H1 (cell line): ENCODE measurements at regions not wholly inside any gene's neighbourhood (a gene's known extent, or its start where the extent isn't known, plus 50 kb on each side); places are given as distances from the start of the nearest gene placed in this dataset.

ENCODE experiments used
- CTCF ChIA-PET: fragments of 300-600 bp; sonication (Branson Sonifier 250); formaldehyde crosslinking; loops from one replicate; lab custom pipeline; 2021; ENCODE audit not compliant: partially characterized antibody; lab: Charles Lee
- POLR2A ChIA-PET: fragments of 300-600 bp; sonication (Branson Sonifier 250); formaldehyde crosslinking; loops from one replicate; lab custom pipeline; 2021; ENCODE audit warnings: inconsistent platforms; ENCODE audit not compliant: partially characterized antibody; lab: Charles Lee
- DNase-seq, 2 experiments: peaks; one replicate each; pipeline versions ENCODE4 v3.0.0 to v3.0.0-alpha.2; 2010 to 2022; ENCODE audit warnings: low spot score in 2 of 2, low read depth in 1 of 2, mixed read lengths in 1 of 2
- FAIRE-seq: peaks from 2 replicates; lab custom pipeline; 2011; peaks lifted over from hg19 to GRCh38; lab: Jason Lieb, UNC
- H2AFZ ChIP-seq: 2 replicates; pipeline ENCODE4 v1.8.1; 2012; ENCODE audit warnings: low read length, inconsistent platforms
- H2AK5ac ChIP-seq: 2 replicates; pipeline ENCODE4 v1.6.1; 2013; ENCODE audit warnings: low read depth, low read length
- H2BK120ac ChIP-seq: replicated peaks from 2 replicates; pipeline ENCODE3; 2013; ENCODE audit warnings: low read depth, low read length, inconsistent platforms
- H2BK12ac ChIP-seq: 2 replicates; pipeline ENCODE4 v1.6.1; 2013; ENCODE audit warnings: low read depth, low read length
- H2BK15ac ChIP-seq: 2 replicates; pipeline ENCODE4 v1.6.1; 2013; ENCODE audit warnings: low read length
- H2BK20ac ChIP-seq: 2 replicates; pipeline ENCODE4 v1.6.1; 2013; ENCODE audit warnings: low read length
- H2BK5ac ChIP-seq: 2 replicates; pipeline ENCODE4 v1.6.1; 2013; ENCODE audit warnings: low read depth, low read length
- H3K14ac ChIP-seq: 2 replicates; pipeline ENCODE4 v1.6.1; 2013; ENCODE audit warnings: inconsistent platforms; ENCODE audit not compliant: insufficient read length
- H3K18ac ChIP-seq: 2 replicates; pipeline ENCODE4 v1.6.1; 2013; ENCODE audit warnings: low read length; ENCODE audit errors: extremely low read depth
- H3K23ac ChIP-seq: 2 replicates; pipeline ENCODE4 v1.6.1; 2013; ENCODE audit warnings: inconsistent platforms; ENCODE audit not compliant: insufficient read length
- H3K23me2 ChIP-seq: 2 replicates; pipeline ENCODE4 v1.6.1; 2013; ENCODE audit warnings: low read depth, low read length
- H3K27ac ChIP-seq: 2 replicates; pipeline ENCODE4 v1.6.1; 2011; ENCODE audit warnings: low read depth, low read length, inconsistent platforms
- H3K27me3 ChIP-seq, 4 experiments: replicated peaks in 1 of 4; 1 replicate in 1 of 4; 2 replicates in 3 of 4; pipeline versions ENCODE4 v1.6.1 to v1.8.1; 2011 to 2013; ENCODE audit warnings: low read length in 3 of 4, mild to moderate bottlenecking in 3 of 4, inconsistent platforms in 2 of 4, mixed read lengths in 2 of 4, moderate library complexity in 1 of 4; ENCODE audit not compliant: control insufficient read depth in 3 of 4, insufficient read depth in 3 of 4; ENCODE audit errors: extremely low read depth in 1 of 4
- H3K36me3 ChIP-seq, 4 experiments: 2 replicates each; pipeline versions ENCODE4 v1.6.1 to v1.8.1; 2011 to 2013; ENCODE audit warnings: mild to moderate bottlenecking in 4 of 4, low read length in 3 of 4, moderate library complexity in 2 of 4, control low read depth in 1 of 4, inconsistent platforms in 1 of 4; ENCODE audit not compliant: insufficient read depth in 4 of 4, control insufficient read depth in 2 of 4
- H3K4ac ChIP-seq: replicated peaks from 2 replicates; pipeline ENCODE3; 2013; ENCODE audit warnings: low read length, low read depth, mixed read lengths, inconsistent platforms; ENCODE audit not compliant: insufficient read length
- H3K4me1 ChIP-seq, 4 experiments: replicated peaks in 1 of 4; 1 replicate in 1 of 4; 2 replicates in 3 of 4; pipeline versions ENCODE4 v1.6.1 to v1.8.1; 2011 to 2013; ENCODE audit warnings: low read length in 3 of 4, inconsistent platforms in 2 of 4, mixed read lengths in 1 of 4; ENCODE audit not compliant: insufficient read depth in 4 of 4, control insufficient read depth in 3 of 4
- H3K4me2 ChIP-seq, 2 experiments: 2 replicates each; pipeline versions ENCODE4 v1.6.1 to v1.8.1; 2011 to 2013; ENCODE audit warnings: low read depth in 2 of 2, low read length in 2 of 2, control low read depth in 1 of 2, inconsistent platforms in 1 of 2, mild to moderate bottlenecking in 1 of 2; ENCODE audit not compliant: insufficient read depth in 1 of 2
- H3K4me3 ChIP-seq, 4 experiments: fragments of 200-600, 300-600 bp in 1 of 4; sonication (generic), shearing (Covaris generic), sonication (Bioruptor Twin) in 1 of 4; 2 replicates each; pipeline versions ENCODE4 v1.5.1 to v1.8.1; 2011 to 2016; ENCODE audit warnings: low read length in 4 of 4, low read depth in 3 of 4, control low read depth in 2 of 4, inconsistent platforms in 2 of 4, mild to moderate bottlenecking in 2 of 4, mixed read lengths in 1 of 4, moderate library complexity in 1 of 4; ENCODE audit not compliant: insufficient read depth in 2 of 4; ENCODE audit errors: extremely low read depth in 1 of 4
- H3K56ac ChIP-seq: replicated peaks from 2 replicates; pipeline ENCODE3; 2013; ENCODE audit warnings: low read depth, mild to moderate bottlenecking, mixed read lengths, low read length, inconsistent platforms; ENCODE audit not compliant: insufficient read length
- H3K79me1 ChIP-seq: 2 replicates; pipeline ENCODE4 v1.6.1; 2013; ENCODE audit warnings: low read depth, low read length, control low read depth
- H3K79me2 ChIP-seq, 2 experiments: 2 replicates each; pipeline versions ENCODE4 v1.6.1 to v1.8.1; 2012 to 2013; ENCODE audit warnings: low read length in 2 of 2, mild to moderate bottlenecking in 2 of 2, inconsistent platforms in 1 of 2; ENCODE audit not compliant: insufficient read depth in 2 of 2, control insufficient read depth in 1 of 2
- H3K9ac ChIP-seq, 4 experiments: replicated peaks in 1 of 4; 1 replicate in 1 of 4; 2 replicates in 3 of 4; pipeline versions ENCODE4 v1.6.1 to v1.8.1; 2011 to 2013; ENCODE audit warnings: low read depth in 3 of 4, low read length in 3 of 4, control low read depth in 2 of 4, mild to moderate bottlenecking in 2 of 4, moderate library complexity in 2 of 4, inconsistent platforms in 1 of 4; ENCODE audit errors: extremely low read depth in 1 of 4
- H3K9me3 ChIP-seq, 2 experiments: 2 replicates each; pipeline versions ENCODE4 v1.6.1 to v1.8.1; 2012 to 2013; ENCODE audit warnings: mild to moderate bottlenecking in 2 of 2, moderate library complexity in 2 of 2, control low read depth in 1 of 2, inconsistent platforms in 1 of 2, low read depth in 1 of 2, low read length in 1 of 2, mixed read lengths in 1 of 2; ENCODE audit not compliant: insufficient read depth in 2 of 2
- H4K20me1 ChIP-seq, 2 experiments: replicated peaks in 1 of 2; 2 replicates each; pipeline versions ENCODE3 to v1.8.1; 2011 to 2013; ENCODE audit warnings: inconsistent platforms in 2 of 2, low read length in 2 of 2, mild to moderate bottlenecking in 1 of 2; ENCODE audit not compliant: insufficient read depth in 2 of 2, control insufficient read depth in 1 of 2
- H4K5ac ChIP-seq: 2 replicates; pipeline ENCODE4 v1.6.1; 2013; ENCODE audit warnings: low read length, low read depth, mixed read lengths, inconsistent platforms; ENCODE audit not compliant: insufficient read length
- H4K8ac ChIP-seq: 2 replicates; pipeline ENCODE4 v1.8.0; 2013; ENCODE audit warnings: mild to moderate bottlenecking, moderate library complexity, low read length, inconsistent platforms; ENCODE audit not compliant: insufficient read depth; ENCODE audit errors: extremely low read depth
- H4K91ac ChIP-seq: replicated peaks from 2 replicates; pipeline ENCODE3; 2013; ENCODE audit warnings: low read length, mixed read lengths, inconsistent platforms; ENCODE audit not compliant: insufficient read length
- ATF2 ChIP-seq: IDR thresholded peaks from 2 replicates; pipeline ENCODE4 v1.6.1; 2012; ENCODE audit warnings: low read length, inconsistent platforms
- CBX5 ChIP-seq: fragments of 300-800, 300-1000 bp; sonication (generic); IDR thresholded peaks from 2 replicates; pipeline ENCODE4 v1.7.1; 2016; ENCODE audit warnings: antibody characterized with exemption, low read length, low read depth
- CHD2 ChIP-seq: IDR thresholded peaks from 2 replicates; pipeline ENCODE4 v1.6.1; 2012; ENCODE audit warnings: low read length, improper control_type of control experiment
- CREB1 ChIP-seq: IDR thresholded peaks from 2 replicates; pipeline ENCODE4 v1.6.1; 2012; ENCODE audit warnings: inconsistent platforms
- EP300 ChIP-seq, 2 experiments: IDR thresholded peaks; 1 replicate in 1 of 2; 2 replicates in 1 of 2; pipeline ENCODE4 v1.6.1; 2011 to 2012; ENCODE audit warnings: low read depth in 2 of 2, low read length in 2 of 2, mild to moderate bottlenecking in 2 of 2, borderline replicate concordance in 1 of 2, inconsistent platforms in 1 of 2, moderate library complexity in 1 of 2
- EZH2 ChIP-seq: fragments of 200-600 bp; sonication (generic); IDR thresholded peaks from 2 replicates; pipeline ENCODE4 v1.7.1; 2012; ENCODE audit warnings: low read depth, mild to moderate bottlenecking, moderate library complexity, low read length, inconsistent platforms; ENCODE audit not compliant: severe bottlenecking
- FOSL1 ChIP-seq: IDR thresholded peaks from 2 replicates; pipeline ENCODE4 v1.6.1; 2011; ENCODE audit warnings: mild to moderate bottlenecking, low read depth, low read length, moderate library complexity; ENCODE audit not compliant: insufficient read depth
- HDAC2 ChIP-seq, 2 experiments: fragments of 300-600 bp in 1 of 2; sonication (generic) in 1 of 2; IDR thresholded peaks; 2 replicates each; pipeline ENCODE4 v1.6.1; 2011 to 2012; ENCODE audit warnings: low read depth in 2 of 2, low read length in 2 of 2, mild to moderate bottlenecking in 2 of 2, moderate library complexity in 2 of 2, borderline replicate concordance in 1 of 2, inconsistent platforms in 1 of 2
- NRF1 ChIP-seq: IDR thresholded peaks from 2 replicates; pipeline ENCODE4 v1.6.1; 2011; ENCODE audit warnings: mild to moderate bottlenecking, low read depth, low read length, improper control_type of control experiment
- POU5F1 ChIP-seq: IDR thresholded peaks from 2 replicates; pipeline ENCODE4 v1.6.1; 2011; ENCODE audit warnings: low read depth, mild to moderate bottlenecking, low read length, moderate library complexity
- SP2 ChIP-seq: IDR thresholded peaks from 2 replicates; pipeline ENCODE4 v1.6.1; 2012; ENCODE audit warnings: mild to moderate bottlenecking, low read length, inconsistent platforms
- TAF1 ChIP-seq: IDR thresholded peaks from 2 replicates; pipeline ENCODE4 v1.6.1; 2011; ENCODE audit warnings: mild to moderate bottlenecking, low read depth, low read length
- TEAD4 ChIP-seq: IDR thresholded peaks from 2 replicates; pipeline ENCODE4 v1.6.1; 2012; ENCODE audit warnings: low read depth, low read length, inconsistent platforms, mixed read lengths
- WGBS, 2 experiments: shearing (Covaris generic) in 1 of 2; methylation state at CpG; one replicate each; pipeline versions ENCODE4 v1.1.6 to v1.1.7; 2013 to 2015; ENCODE audit warnings: low lambda C conversion rate in 2 of 2, mixed read lengths in 2 of 2, inconsistent platforms in 1 of 2, low coverage in 1 of 2, missing lambda C conversion rate in 1 of 2; ENCODE audit not compliant: insufficient replicate concordance in 2 of 2, insufficient coverage in 1 of 2, insufficient read length in 1 of 2; ENCODE audit errors: extremely low coverage in 1 of 2, missing lambda C conversion rate in 1 of 2; 5-methylcytosine and 5-hydroxymethylcytosine counted together

- Histone ChIP-seq H4K91ac (no peak overlapping the region), H3K18ac (no peak overlapping the region), H3K4ac (no peak overlapping the region), H3K79me2 (no peaks in the 10 kb centered on the region), H3K79me1 (no peaks in the 10 kb centered on the region), H2BK120ac (no peak overlapping the region), H2AFZ (no peak overlapping the region), H3K4me1 (peaks cover 0 to 3% (median 0%) of the 10 kb centered on the region in 4 experiments; a peak in 1 of 7 replicates), H3K4me3 (no peak overlapping the region), H2BK20ac (no peak overlapping the region), H4K8ac (no peak overlapping the region), H3K56ac (no peak overlapping the region), H3K23ac (no peak overlapping the region), H3K23me2 (no peaks in the 10 kb centered on the region), H4K5ac (no peak overlapping the region), H2BK5ac (no peak overlapping the region), H2BK12ac (no peak overlapping the region), H3K36me3 (no peaks in the 10 kb centered on the region), H3K14ac (no peak overlapping the region), H3K27me3 (no peaks in the 10 kb centered on the region), H3K9ac (no peak overlapping the region), H3K9me3 (no peaks in the 10 kb centered on the region), H3K27ac (no peak overlapping the region), H2BK15ac (no peak overlapping the region), H2AK5ac (no peak overlapping the region), H3K4me2 (no peak overlapping the region), H4K20me1 (no peaks in the 10 kb centered on the region)
- ChIA-PET POLR2A (no interaction called here), CTCF (interaction anchor here (0.8 to 3.8 kb wide), 2 partner anchors 11 to 13 kb away, joined by 3 to 18 read pairs; no protein-coding TSS in a partner anchor)
- WGBS, 2 experiments: 88% methylated on average over 2 of the region's 2 CpGs; no CpG with 5 or more reads in 1 of the 2 experiments
- DNase-seq (no peak), FAIRE-seq (no peak)
- TF ChIP-seq NRF1 (no peak), POU5F1 (no peak), TEAD4 (no peak), SP2 (no peak), TAF1 (no peak), FOSL1 (no peak), EZH2 (no peak), CHD2 (no peak), EP300 (IDR thresholded peaks at IDR 0.05; ENCODE audit: borderline replicate concordance in 1 of 2, low read depth in 2 of 2, low read length in 2 of 2) (no peak), CREB1 (no peak), CBX5 (no peak), HDAC2 (IDR thresholded peaks at IDR 0.05; ENCODE audit: borderline replicate concordance in 1 of 2, low read depth in 2 of 2, low read length in 2 of 2) (no peak), ATF2 (no peak)
Observed at GRCh38 chr12:38556647-38557046, 240.1 kb downstream of the ALG10B start.
